ENCODE measurements at regions not wholly inside any gene's neighbourhood (a gene's known extent, or its start where the extent isn't known, plus 50 kb on each side); places are given as distances from the start of the nearest gene placed in this dataset.

GRCh38 chr18:5091741-5092140 is 105.3 kb downstream of the AKAIN1 start:
- DNase-seq (ENCODE audit: low read depth in 2 of 2): no peak

GRCh38 chr18:5075297-5075696 is 121.8 kb downstream of the AKAIN1 start:
- DNase-seq (ENCODE audit: low read depth in 2 of 2): no peak

GRCh38 chr18:5073026-5073944 is 123.8 kb downstream of the AKAIN1 start:
- DNase-seq (ENCODE audit: low read depth in 2 of 2): no peak

GRCh38 chr18:5068851-5069250 is 128.2 kb downstream of the AKAIN1 start:
- DNase-seq (ENCODE audit: low read depth in 2 of 2): no peak

- no peak for DNase-seq (ENCODE audit: low read depth in 2 of 2)
Measured at GRCh38 chr18:5066380-5066977, 130.6 kb downstream of the AKAIN1 start.

GRCh38 chr18:5065615-5066014 is 131.4 kb downstream of the AKAIN1 start:
- DNase-seq (ENCODE audit: low read depth in 2 of 2): no peak

GRCh38 chr18:5064841-5065370 is 132.2 kb downstream of the AKAIN1 start:
- no peak for DNase-seq (ENCODE audit: low read depth in 2 of 2)

- DNase-seq (ENCODE audit: low read depth in 2 of 2): no peak
Measured at GRCh38 chr18:5061785-5062184, 135.3 kb downstream of the AKAIN1 start.

GRCh38 chr18:5060543-5060942 is 136.5 kb downstream of the AKAIN1 start:
- DNase-seq (ENCODE audit: low read depth in 2 of 2): no peak

GRCh38 chr18:5059696-5060032 is 137.4 kb downstream of the AKAIN1 start:
- no peak for DNase-seq (ENCODE audit: low read depth in 2 of 2)

GRCh38 chr18:5058768-5059695 is 138.0 kb downstream of the AKAIN1 start:
- DNase-seq (ENCODE audit: low read depth in 2 of 2): no peak

- DNase-seq (ENCODE audit: low read depth in 2 of 2): peak in 1 of 2 donors; percentile 33
Measured at GRCh38 chr18:5057386-5058348, 139.4 kb downstream of the AKAIN1 start.

GRCh38 chr18:5052491-5052890 is 144.6 kb downstream of the AKAIN1 start:
- no peak for DNase-seq (ENCODE audit: low read depth in 2 of 2)

GRCh38 chr18:5051207-5051606 is 145.8 kb downstream of the AKAIN1 start:
- no peak for DNase-seq (ENCODE audit: low read depth in 2 of 2)

GRCh38 chr18:5049124-5049523 is 147.9 kb downstream of the AKAIN1 start:
- no peak for DNase-seq (ENCODE audit: low read depth in 2 of 2)

GRCh38 chr18:5040476-5040875 is 156.6 kb downstream of the AKAIN1 start:
- DNase-seq (ENCODE audit: low read depth in 2 of 2): no peak

- DNase-seq (ENCODE audit: low read depth in 2 of 2): no peak
Measured at GRCh38 chr18:5036523-5036922, 160.5 kb downstream of the AKAIN1 start.

GRCh38 chr18:5031216-5031615 is 165.8 kb downstream of the AKAIN1 start:
- DNase-seq (ENCODE audit: low read depth in 2 of 2): no peak

GRCh38 chr18:5030636-5031035 is 166.4 kb downstream of the AKAIN1 start:
- no peak for DNase-seq (ENCODE audit: low read depth in 2 of 2)

- no peak for DNase-seq (ENCODE audit: low read depth in 2 of 2)
Measured at GRCh38 chr18:5029592-5029991, 167.5 kb downstream of the AKAIN1 start.

- DNase-seq (ENCODE audit: low read depth in 2 of 2): no peak
Measured at GRCh38 chr18:5024741-5025140, 172.3 kb downstream of the AKAIN1 start.
